NT2/D1 (cell line): ENCODE measurements at regions not wholly inside any gene's neighbourhood (a gene's known extent, or its start where the extent isn't known, plus 50 kb on each side); places are given as distances from the start of the nearest gene placed in this dataset.
"Not testable (repeated sequence)": the region's sequence is repeated elsewhere in the genome, so short reads cannot be mapped to it uniquely, and the experiment has no call there.

Experiments
- DNase-seq: peaks from one replicate; pipeline ENCODE4 v3.0.0-alpha.2; 2011; ENCODE audit warnings: low read depth, low spot score
- H3K27me3 ChIP-seq: 2 replicates; pipeline ENCODE4 v1.6.0; 2011; ENCODE audit warnings: mild to moderate bottlenecking; ENCODE audit not compliant: insufficient read length, insufficient read depth
- H3K36me3 ChIP-seq: 2 replicates; pipeline ENCODE4 v1.6.1; 2011; ENCODE audit warnings: mild to moderate bottlenecking, low read length, mixed read lengths; ENCODE audit not compliant: insufficient read depth, insufficient read length
- H3K4me1 ChIP-seq: 2 replicates; pipeline ENCODE4 v1.5.1; 2011; ENCODE audit not compliant: insufficient read depth, insufficient read length
- H3K4me3 ChIP-seq: 2 replicates; pipeline ENCODE4 v1.5.1; 2011; ENCODE audit warnings: low read depth; ENCODE audit not compliant: insufficient read length
- H3K9ac ChIP-seq: 2 replicates; pipeline ENCODE4 v1.6.0; 2011; ENCODE audit warnings: low read depth; ENCODE audit not compliant: insufficient read length
- H3K9me3 ChIP-seq: 2 replicates; pipeline ENCODE4 v1.5.1; 2011; ENCODE audit warnings: mild to moderate bottlenecking, low read length; ENCODE audit not compliant: insufficient read depth
- SUZ12 ChIP-seq: IDR thresholded peaks from 2 replicates; pipeline ENCODE4 v1.6.1; 2011; ENCODE audit not compliant: insufficient read length, insufficient read depth; ENCODE audit errors: extremely low read depth
- YY1 ChIP-seq: IDR thresholded peaks from 2 replicates; pipeline ENCODE4 v1.6.1; 2011; ENCODE audit not compliant: insufficient read length, insufficient read depth
- ZNF274 ChIP-seq: IDR thresholded peaks from 2 replicates; pipeline ENCODE4 v1.6.1; 2011; ENCODE audit warnings: mild to moderate bottlenecking, low read depth, low read length

DNA sequence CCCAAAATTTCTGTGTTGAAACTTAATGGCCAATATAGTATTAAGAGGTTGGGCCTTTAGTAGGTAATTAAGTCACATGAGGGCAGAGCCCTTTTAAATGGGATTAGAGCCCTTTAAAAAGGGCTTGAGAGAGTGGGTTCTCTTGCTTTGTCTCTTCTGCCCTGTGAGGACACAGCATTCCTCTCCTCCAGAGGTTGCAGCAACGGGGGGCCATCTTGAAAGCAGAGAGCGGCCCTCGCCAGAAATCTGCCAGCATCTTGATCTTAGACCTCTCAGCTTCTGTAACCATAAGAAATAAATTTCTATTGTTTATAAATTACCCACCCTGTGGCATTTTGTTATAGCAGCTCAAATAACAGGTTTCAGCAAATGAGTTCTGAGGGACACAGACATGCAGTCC is 305.0 kb upstream of the LRP1B start:
- TF ChIP-seq YY1 (no peak), SUZ12 (no peak), ZNF274 (no peak)
- Histone ChIP-seq H3K9me3 (no peaks in the 10 kb centered on the region), H3K27me3 (no peaks in the 10 kb centered on the region), H3K4me1 (no peaks in the 10 kb centered on the region), H3K4me3 (no peak overlapping the region), H3K36me3 (no peaks in the 10 kb centered on the region), H3K9ac (no peak overlapping the region)
- DNase-seq: no peak

DNA sequence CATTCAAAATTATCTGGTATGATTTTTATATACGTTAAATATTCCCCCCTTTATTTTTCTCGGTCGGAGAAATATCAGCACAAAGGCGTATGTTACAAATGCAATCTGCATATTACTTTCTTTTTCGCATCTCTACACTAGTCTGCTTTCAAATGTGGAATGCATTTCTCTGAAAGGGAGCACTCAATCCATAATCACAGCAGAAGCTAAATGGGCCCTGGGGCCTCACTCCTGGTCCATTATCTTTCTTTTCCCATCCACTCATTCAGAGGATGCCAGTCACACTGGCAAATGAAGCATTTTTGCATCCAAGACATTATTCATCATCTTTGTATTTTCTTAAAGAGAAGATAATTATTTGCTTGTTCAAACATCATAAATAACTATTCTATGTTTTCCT is 295.2 kb upstream of the LRP1B start:
- H3K9me3 ChIP-seq: no peaks in the 10 kb centered on the region
- H3K4me1 ChIP-seq: no peaks in the 10 kb centered on the region
- H3K36me3 ChIP-seq: no peaks in the 10 kb centered on the region
- no peaks in the 10 kb centered on the region for H3K27me3 ChIP-seq
- no peak overlapping the region for H3K9ac ChIP-seq
- no peak for DNase-seq
- no peak for TF ChIP-seq ZNF274
- TF ChIP-seq SUZ12: no peak
- no peak for TF ChIP-seq YY1
- H3K4me3 ChIP-seq: no peak overlapping the region

DNA sequence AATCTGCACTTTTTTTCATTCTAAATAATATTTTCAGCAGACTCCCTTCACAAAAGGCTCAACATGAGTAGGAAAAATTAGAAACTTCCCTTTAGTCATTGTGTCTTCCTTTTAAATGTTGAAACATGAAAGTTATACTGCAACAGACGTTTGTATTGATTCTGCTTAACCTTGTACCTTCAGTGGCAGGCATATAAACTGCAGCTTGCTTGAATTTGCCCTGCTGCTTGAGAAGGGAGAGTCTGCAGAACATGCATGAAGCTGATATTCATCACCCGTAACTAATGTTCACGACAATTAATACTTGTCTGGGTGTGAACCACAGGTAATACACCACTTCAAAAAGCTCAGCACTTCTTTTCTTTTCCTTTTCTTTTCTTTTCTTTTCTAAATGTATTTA is 294.7 kb upstream of the LRP1B start:
- DNase-seq: no peak
- no peak for TF ChIP-seq SUZ12
- no peak for TF ChIP-seq ZNF274
- no peak for TF ChIP-seq YY1
- H3K9ac ChIP-seq: no peak overlapping the region

DNA sequence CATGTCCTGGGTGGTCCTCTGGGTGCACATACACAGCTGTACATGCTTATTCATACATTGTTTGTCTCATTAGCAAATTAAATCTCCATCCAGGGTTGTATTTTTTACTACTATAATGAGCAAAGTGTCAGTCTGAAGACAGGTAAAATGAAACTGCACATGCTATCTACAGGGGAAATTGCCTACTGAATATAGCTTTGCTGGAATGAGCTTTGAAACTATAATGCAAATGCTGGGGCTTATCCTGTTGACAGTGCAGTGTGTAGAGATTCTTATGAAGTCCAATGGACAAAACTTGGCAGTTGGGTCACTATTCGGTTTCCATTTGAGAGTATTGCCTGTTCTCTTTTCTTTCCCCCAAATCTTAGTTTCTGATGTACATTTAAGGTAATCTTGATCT is 292.8 kb upstream of the LRP1B start:
- Histone ChIP-seq H3K27me3 (no peaks in the 10 kb centered on the region), H3K9ac (no peak overlapping the region), H3K4me1 (no peaks in the 10 kb centered on the region), H3K9me3 (no peaks in the 10 kb centered on the region), H3K36me3 (no peaks in the 10 kb centered on the region), H3K4me3 (no peak overlapping the region)
- TF ChIP-seq YY1: no peak
- TF ChIP-seq ZNF274: no peak
- TF ChIP-seq SUZ12: no peak
- no peak for DNase-seq

More for the DNA sequence above, 294.7 kb upstream of the LRP1B start:
- no peaks in the 10 kb centered on the region for H3K9me3 ChIP-seq
- no peaks in the 10 kb centered on the region for H3K36me3 ChIP-seq
- no peaks in the 10 kb centered on the region for H3K27me3 ChIP-seq
- no peak overlapping the region for H3K4me3 ChIP-seq
- no peaks in the 10 kb centered on the region for H3K4me1 ChIP-seq

DNA sequence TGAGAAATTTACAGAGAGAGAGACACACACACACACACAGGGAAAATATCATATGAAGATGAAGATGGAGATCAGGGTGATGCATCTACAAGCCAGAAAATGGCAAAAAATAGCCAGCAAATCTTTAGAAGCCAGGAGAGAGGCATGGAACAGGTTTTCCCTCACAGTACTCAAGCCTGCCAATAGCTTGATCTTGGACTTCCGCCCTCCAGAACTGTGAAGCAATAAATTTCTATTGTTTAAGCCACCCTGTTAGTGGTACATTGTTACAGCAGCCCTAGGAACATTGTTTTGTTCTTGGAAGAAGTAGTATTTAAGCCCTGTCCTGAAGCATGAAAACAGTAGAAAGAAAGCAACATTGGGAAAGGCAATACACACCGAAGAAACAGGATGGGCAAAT is 292.0 kb upstream of the LRP1B start:
- H3K27me3 ChIP-seq: no peaks in the 10 kb centered on the region
- TF ChIP-seq SUZ12: no peak
- TF ChIP-seq ZNF274: no peak
- no peak for TF ChIP-seq YY1
- H3K9me3 ChIP-seq: no peaks in the 10 kb centered on the region
- no peaks in the 10 kb centered on the region for H3K36me3 ChIP-seq
- no peaks in the 10 kb centered on the region for H3K4me1 ChIP-seq
- H3K4me3 ChIP-seq: no peak overlapping the region
- no peak overlapping the region for H3K9ac ChIP-seq
- no peak for DNase-seq

DNA sequence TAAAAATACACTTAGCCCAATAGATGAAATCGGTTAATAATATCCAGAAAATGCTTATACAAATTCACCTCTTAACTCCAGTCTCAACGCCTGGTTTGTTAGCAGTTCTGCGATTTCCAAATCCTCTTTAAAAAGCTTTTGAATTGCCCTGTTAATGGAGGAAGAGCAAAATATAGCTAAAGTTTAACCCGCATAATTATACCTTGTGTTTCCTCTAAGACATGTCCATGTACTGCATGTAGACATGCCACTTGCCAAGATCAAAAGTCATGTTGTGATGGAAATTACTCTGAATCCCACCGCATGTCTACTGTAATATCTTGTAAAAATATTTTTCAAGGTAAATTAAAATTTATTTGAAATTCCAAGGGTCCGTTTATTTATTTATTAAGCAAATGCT is 291.2 kb upstream of the LRP1B start:
- H3K27me3 ChIP-seq: no peaks in the 10 kb centered on the region
- no peak for DNase-seq
- H3K9me3 ChIP-seq: no peaks in the 10 kb centered on the region
- H3K4me3 ChIP-seq: no peak overlapping the region
- TF ChIP-seq SUZ12 (no peak), YY1 (no peak), ZNF274 (no peak)
- no peaks in the 10 kb centered on the region for H3K36me3 ChIP-seq
- H3K9ac ChIP-seq: no peak overlapping the region
- H3K4me1 ChIP-seq: no peaks in the 10 kb centered on the region

DNA sequence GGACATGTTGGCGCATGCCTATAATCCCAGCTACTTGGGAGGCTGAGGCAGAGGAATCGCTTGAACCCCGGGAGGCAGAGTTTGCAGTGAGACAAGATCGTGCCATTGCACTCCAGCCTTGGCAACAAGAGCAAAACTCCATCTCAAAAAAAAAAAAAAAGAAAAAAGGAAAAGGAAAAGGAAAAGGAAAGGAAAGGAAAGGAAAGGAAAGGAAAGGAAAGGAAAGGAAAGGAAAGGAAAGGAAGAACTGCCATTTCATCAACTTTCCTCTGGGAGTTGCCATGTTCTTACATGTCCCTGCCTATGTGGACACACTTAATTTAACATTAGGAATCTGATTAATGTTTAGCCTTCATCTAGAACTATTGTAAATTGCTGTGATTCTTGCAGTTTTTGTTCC is 287.9 kb upstream of the LRP1B start:
- H3K4me3 ChIP-seq, H3K4me1 ChIP-seq, H3K36me3 ChIP-seq, DNase-seq, H3K9ac ChIP-seq, H3K27me3 ChIP-seq, H3K9me3 ChIP-seq: not testable (repeated sequence)

DNA sequence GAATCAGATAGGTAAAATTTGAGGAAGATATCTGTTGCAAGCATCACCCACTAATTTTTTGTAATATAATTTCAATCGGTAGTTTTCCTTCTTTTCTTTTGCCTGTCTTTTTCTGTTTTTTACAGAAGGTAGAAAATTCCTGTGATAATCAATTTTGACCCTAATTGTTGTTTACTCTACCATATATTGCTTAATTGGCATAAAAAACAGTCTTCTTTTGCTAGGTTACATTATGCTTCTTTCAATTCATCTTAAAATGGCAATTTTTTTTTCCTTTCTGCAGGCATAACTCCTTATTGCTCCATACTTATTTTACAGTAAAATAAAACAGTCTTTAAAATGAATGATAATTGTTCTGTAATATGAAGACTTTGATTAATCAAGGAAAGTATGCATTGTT is 286.2 kb upstream of the LRP1B start:
- Histone ChIP-seq H3K9me3 (no peaks in the 10 kb centered on the region), H3K9ac (no peak overlapping the region), H3K4me1 (no peaks in the 10 kb centered on the region), H3K4me3 (no peak overlapping the region), H3K27me3 (no peaks in the 10 kb centered on the region), H3K36me3 (no peaks in the 10 kb centered on the region)
- no peak for DNase-seq
- TF ChIP-seq ZNF274: no peak
- no peak for TF ChIP-seq YY1
- TF ChIP-seq SUZ12: no peak
